HepG2 (cell line): ENCODE measurements at regions not wholly inside any gene's neighbourhood (a gene's known extent, or its start where the extent isn't known, plus 50 kb on each side); places are given as distances from the start of the nearest gene placed in this dataset.

Experiments
- ARID5B ChIP-seq: IDR thresholded peaks from 2 replicates; pipeline ENCODE4 v1.4.0; 2020; ENCODE audit warnings: mild to moderate bottlenecking, missing genetic modification reagents
- CEBPB ChIP-seq: IDR thresholded peaks from 2 replicates; pipeline ENCODE4 v1.6.1; 2011; ENCODE audit warnings: low read depth, low read length, improper control_type of control experiment, borderline replicate concordance
- HNF1B ChIP-seq: sonication (generic); formaldehyde crosslinking; IDR thresholded peaks from 2 replicates; pipeline ENCODE4 v1.5.1; 2020; ENCODE audit warnings: mild to moderate bottlenecking, moderate library complexity, missing genetic modification reagents
- MYPOP ChIP-seq: sonication (generic); formaldehyde crosslinking; IDR thresholded peaks from 2 replicates; pipeline ENCODE4 v1.8.1; 2023; ENCODE audit warnings: mild to moderate bottlenecking, moderate library complexity, missing genetic modification reagents
- NFKBIZ ChIP-seq: IDR thresholded peaks from 2 replicates; pipeline ENCODE4 v1.6.1; 2018; ENCODE audit warnings: missing genetic modification reagents, missing compliant biosample characterization
- RCOR2 ChIP-seq: IDR thresholded peaks from 2 replicates; pipeline ENCODE4 v1.6.1; 2016; ENCODE audit warnings: missing biosample characterization, missing genetic modification reagents
- TBL1XR1 ChIP-seq: fragments of 150-350 bp; IDR thresholded peaks from 2 replicates; pipeline ENCODE4 v1.6.1; 2014; ENCODE audit warnings: borderline replicate concordance, low read length; ENCODE audit not compliant: partially characterized antibody
- XBP1 ChIP-seq: sonication (generic); formaldehyde crosslinking; IDR thresholded peaks from 2 replicates; pipeline ENCODE4 v1.5.0; 2020; ENCODE audit warnings: missing genetic modification reagents
- ZNF503 ChIP-seq: sonication (generic); formaldehyde crosslinking; IDR thresholded peaks from 2 replicates; pipeline ENCODE4 v1.4.0; 2020; ENCODE audit warnings: missing genetic modification reagents
- ZNF574 ChIP-seq: sonication (generic); formaldehyde crosslinking; IDR thresholded peaks from 2 replicates; pipeline ENCODE4 v1.4.0; 2020; ENCODE audit warnings: missing genetic modification reagents
- ZNF7 ChIP-seq: IDR thresholded peaks from 2 replicates; pipeline ENCODE4 v1.6.1; 2016; ENCODE audit warnings: missing biosample characterization, missing genetic modification reagents
- ZNF737 ChIP-seq: sonication (generic); formaldehyde crosslinking; IDR thresholded peaks from 2 replicates; pipeline ENCODE4 v1.5.0; 2020; ENCODE audit warnings: missing genetic modification reagents, mild to moderate bottlenecking, borderline replicate concordance

- TF ChIP-seq TBL1XR1 (peak; percentile 44), NFKBIZ (0 out of 2 replicates have a peak, but pooled peaks have one; percentile 61), ZNF574 (CRISPR knock-in tag) (0 out of 2 replicates have a peak, but pooled peaks have one; percentile 20), ZNF7 (CRISPR knock-in tag) (peak; percentile 18; the same call in 1 of the 2 replicates), CEBPB (no peak), ZNF503 (CRISPR knock-in tag) (peak; percentile 44; the same call in 1 of the 2 replicates), XBP1 (CRISPR knock-in tag) (peak; percentile 44; the same call in 1 of the 2 replicates), ARID5B (CRISPR knock-in tag) (peak; percentile 91), HNF1B (CRISPR knock-in tag) (peak; percentile 56; the same call in 1 of the 2 replicates), ZNF737 (no peak), MYPOP (CRISPR knock-in tag) (peak; percentile 55; the same call in 1 of the 2 replicates), RCOR2 (no peak)
These were observed 145.6 kb downstream of the FAM161A start (continued) for GRCh38 chr2:61707984-61708852.
